SK-N-SH (cell line): ENCODE measurements at regions not wholly inside any gene's neighbourhood (a gene's known extent, or its start where the extent isn't known, plus 50 kb on each side); places are given as distances from the start of the nearest gene placed in this dataset.

Source experiments
- CTCF ChIA-PET: fragments of 300-600, 350-600 bp; formaldehyde crosslinking; extraction: SDS; loops from one replicate; lab custom pipeline; 2021; lab: Yijun Ruan, JAX
- POLR2A ChIA-PET: fragments of 350-600 bp; sonication (Branson Sonifier 250); formaldehyde crosslinking; extraction: SDS; loops from one replicate; lab custom pipeline; 2020; ENCODE audit warnings: antibody characterized with exemption, inconsistent platforms; lab: Yijun Ruan, JAX
- DNase-seq: peaks from one replicate; pipeline ENCODE4 v3.0.0; 2012
- H2AFZ ChIP-seq: fragments of 200-600 bp; sonication (generic); 2 replicates; pipeline ENCODE4 v1.8.1; 2016; ENCODE audit warnings: antibody characterized with exemption, mild to moderate bottlenecking, low read depth
- H3F3A ChIP-seq: fragments of 200-600 bp; sonication (generic); replicated peaks from 2 replicates; pipeline ENCODE3; 2016; ENCODE audit warnings: antibody characterized with exemption, mild to moderate bottlenecking; ENCODE audit not compliant: insufficient read depth
- H3K27ac ChIP-seq, 2 experiments: fragments of 200-500 bp in 1 of 2; fragments of 200-600 bp in 1 of 2; sonication (Bioruptor generic) in 1 of 2; sonication (generic), shearing (Covaris generic) in 1 of 2; 2 replicates each; pipeline versions ENCODE4 v1.5.1 to v1.6.1; 2014 to 2016; ENCODE audit warnings: low read depth in 2 of 2, inconsistent platforms in 1 of 2, low read length in 1 of 2, mild to moderate bottlenecking in 1 of 2, mixed read lengths in 1 of 2
- H3K27me3 ChIP-seq: fragments of 200-600 bp; sonication (generic), shearing (Covaris generic); 2 replicates; pipeline ENCODE4 v1.6.1; 2016; ENCODE audit warnings: mixed run types; ENCODE audit not compliant: insufficient read depth
- H3K36me3 ChIP-seq, 2 experiments: fragments of 200-500 bp in 1 of 2; fragments of 200-600 bp in 1 of 2; sonication (Bioruptor generic) in 1 of 2; sonication (generic) in 1 of 2; replicated peaks in 1 of 2; 2 replicates each; pipeline versions ENCODE3 to v1.5.1; 2014 to 2016; ENCODE audit warnings: low read length in 1 of 2, mild to moderate bottlenecking in 1 of 2; ENCODE audit not compliant: insufficient read depth in 2 of 2, control insufficient read depth in 1 of 2
- H3K4me1 ChIP-seq, 2 experiments: fragments of 200-500 bp in 1 of 2; fragments of 200-600 bp in 1 of 2; sonication (Bioruptor generic) in 1 of 2; sonication (generic), shearing (Covaris generic) in 1 of 2; 2 replicates each; pipeline versions ENCODE4 v1.5.1 to v1.6.1; 2014 to 2016; ENCODE audit warnings: low read depth in 1 of 2, low read length in 1 of 2, mixed run types in 1 of 2; ENCODE audit not compliant: insufficient read depth in 2 of 2, control insufficient read depth in 1 of 2
- H3K4me2 ChIP-seq: fragments of 200-600 bp; sonication (generic), shearing (Covaris generic); 2 replicates; pipeline ENCODE4 v1.6.1; 2017; ENCODE audit warnings: mixed run types
- H3K4me3 ChIP-seq, 2 experiments: fragments of 200-500 bp in 1 of 2; fragments of 200-600 bp in 1 of 2; sonication (Bioruptor generic) in 1 of 2; sonication (generic), shearing (Covaris generic) in 1 of 2; 2 replicates each; pipeline versions ENCODE4 v1.5.1 to v1.8.1; 2014 to 2016; ENCODE audit warnings: low read depth in 2 of 2, inconsistent platforms in 1 of 2, low read length in 1 of 2, mild to moderate bottlenecking in 1 of 2, mixed read lengths in 1 of 2, moderate library complexity in 1 of 2
- H3K79me2 ChIP-seq: fragments of 200-600 bp; sonication (generic); 2 replicates; pipeline ENCODE4 v1.8.1; 2017; ENCODE audit warnings: mild to moderate bottlenecking; ENCODE audit not compliant: insufficient read depth
- H3K9ac ChIP-seq: fragments of 200-600 bp; sonication (generic); 2 replicates; pipeline ENCODE4 v1.6.1; 2017; ENCODE audit warnings: mixed run types
- H3K9me2 ChIP-seq: fragments of 200-600 bp; sonication (generic); 2 replicates; pipeline ENCODE4 v1.6.1; 2017; ENCODE audit warnings: mixed run types
- H3K9me3 ChIP-seq: fragments of 200-600 bp; sonication (generic); 2 replicates; pipeline ENCODE4 v1.6.1; 2017; ENCODE audit warnings: mixed run types, mild to moderate bottlenecking, moderate library complexity
- H4K20me1 ChIP-seq: fragments of 200-600 bp; sonication (generic); 2 replicates; pipeline ENCODE4 v1.6.1; 2017; ENCODE audit warnings: mild to moderate bottlenecking, mixed run types; ENCODE audit not compliant: insufficient read depth
- CHD2 ChIP-seq: fragments of 150-350 bp; IDR thresholded peaks from 2 replicates; pipeline ENCODE4 v1.6.1; 2018; ENCODE audit warnings: low read length; ENCODE audit not compliant: partially characterized antibody
- ELF1 ChIP-seq: IDR thresholded peaks from 2 replicates; pipeline ENCODE4 v1.4.0; 2012
- EP300 ChIP-seq, 2 experiments: IDR thresholded peaks; 2 replicates each; pipeline versions ENCODE4 v1.4.0 to v1.6.1; 2012; ENCODE audit warnings: borderline replicate concordance in 1 of 2, low read depth in 1 of 2, low read length in 1 of 2
- FOXJ3 ChIP-seq: sonication (generic); formaldehyde crosslinking; IDR thresholded peaks from 2 replicates; pipeline ENCODE4 v1.5.1; 2020; ENCODE audit warnings: mild to moderate bottlenecking, missing genetic modification reagents
- MAX ChIP-seq: IDR thresholded peaks from 2 replicates; pipeline ENCODE4 v1.4.0; 2012; ENCODE audit warnings: low read depth
- MEF2A ChIP-seq: IDR thresholded peaks from 2 replicates; pipeline ENCODE4 v1.4.0; 2012; ENCODE audit warnings: low read depth, borderline replicate concordance
- NRF1 ChIP-seq: IDR thresholded peaks from 2 replicates; pipeline ENCODE4 v1.6.1; 2012; ENCODE audit warnings: low read depth, mild to moderate bottlenecking, low read length
- RCOR1 ChIP-seq: fragments of 150-350 bp; IDR thresholded peaks from 2 replicates; pipeline ENCODE4 v1.6.1; 2017; ENCODE audit warnings: antibody characterized with exemption, low read length
- RFX5 ChIP-seq: IDR thresholded peaks from 2 replicates; pipeline ENCODE4 v1.6.1; 2012; ENCODE audit warnings: mild to moderate bottlenecking, improper control_type of control experiment, low read length
- SIN3A ChIP-seq: IDR thresholded peaks from 2 replicates; pipeline ENCODE4 v1.6.1; 2012; ENCODE audit warnings: low read depth, mild to moderate bottlenecking, low read length, moderate library complexity, borderline replicate concordance
- USF1 ChIP-seq: IDR thresholded peaks from 2 replicates; pipeline ENCODE4 v1.4.0; 2012; ENCODE audit warnings: low read depth, borderline replicate concordance
- YY1 ChIP-seq: IDR thresholded peaks from 2 replicates; pipeline ENCODE4 v1.4.0; 2012; ENCODE audit warnings: low read depth, mild to moderate bottlenecking
- WGBS: methylation state at CpG from one replicate; pipeline ENCODE4 v1.1.6; 2017; ENCODE audit warnings: low lambda C conversion rate; 5-methylcytosine and 5-hydroxymethylcytosine counted together
- TF ChIP-seq, protein P1 (sequence below): IDR thresholded peaks from 2 replicates; pipeline ENCODE4 v1.4.0; 2012; ENCODE audit warnings: low read depth, borderline replicate concordance
- TF ChIP-seq, protein P2 (sequence below): fragments of 150-350 bp; IDR thresholded peaks from 2 replicates; pipeline ENCODE4 v1.6.1; 2016; ENCODE audit warnings: mild to moderate bottlenecking, low read depth, low read length
- TF ChIP-seq, protein P3 (sequence below): IDR thresholded peaks from 2 replicates; pipeline ENCODE4 v1.6.1; 2012; ENCODE audit warnings: mild to moderate bottlenecking, low read depth, low read length, moderate library complexity

- TF ChIP-seq, protein P1, sequence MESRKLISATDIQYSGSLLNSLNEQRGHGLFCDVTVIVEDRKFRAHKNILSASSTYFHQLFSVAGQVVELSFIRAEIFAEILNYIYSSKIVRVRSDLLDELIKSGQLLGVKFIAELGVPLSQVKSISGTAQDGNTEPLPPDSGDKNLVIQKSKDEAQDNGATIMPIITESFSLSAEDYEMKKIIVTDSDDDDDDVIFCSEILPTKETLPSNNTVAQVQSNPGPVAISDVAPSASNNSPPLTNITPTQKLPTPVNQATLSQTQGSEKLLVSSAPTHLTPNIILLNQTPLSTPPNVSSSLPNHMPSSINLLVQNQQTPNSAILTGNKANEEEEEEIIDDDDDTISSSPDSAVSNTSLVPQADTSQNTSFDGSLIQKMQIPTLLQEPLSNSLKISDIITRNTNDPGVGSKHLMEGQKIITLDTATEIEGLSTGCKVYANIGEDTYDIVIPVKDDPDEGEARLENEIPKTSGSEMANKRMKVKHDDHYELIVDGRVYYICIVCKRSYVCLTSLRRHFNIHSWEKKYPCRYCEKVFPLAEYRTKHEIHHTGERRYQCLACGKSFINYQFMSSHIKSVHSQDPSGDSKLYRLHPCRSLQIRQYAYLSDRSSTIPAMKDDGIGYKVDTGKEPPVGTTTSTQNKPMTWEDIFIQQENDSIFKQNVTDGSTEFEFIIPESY = no peak
Observed at GRCh38 chr12:30385706-30386105, 310.0 kb downstream of the IPO8 start (continued).

DNA sequence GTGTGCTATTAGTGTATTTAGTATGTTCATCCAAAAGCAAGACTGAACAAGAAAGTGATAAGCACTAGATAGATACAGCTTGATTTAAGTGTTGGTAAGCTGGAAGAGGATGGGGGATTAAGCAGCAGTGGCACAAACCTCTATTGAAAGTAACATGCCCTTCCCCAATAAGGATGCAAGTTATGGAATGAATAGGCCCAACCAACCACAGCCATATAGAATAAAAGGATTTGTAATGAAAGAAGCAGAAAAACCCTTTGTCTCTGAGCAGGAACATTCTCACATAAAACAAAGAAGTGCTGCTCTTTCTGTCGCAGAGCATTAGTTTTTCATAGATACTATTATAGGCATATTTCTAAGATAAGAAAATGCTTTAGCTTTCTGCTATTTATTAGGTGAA, 310.7 kb downstream of the IPO8 start:
- Histone ChIP-seq H3K27ac (no peak overlapping the region), H3K4me1 (no peaks in the 10 kb centered on the region), H3K9ac (no peak overlapping the region), H3F3A (no peaks in the 10 kb centered on the region), H3K9me3 (no peaks in the 10 kb centered on the region), H3K79me2 (no peaks in the 10 kb centered on the region), H3K4me3 (no peak overlapping the region), H3K27me3 (no peaks in the 10 kb centered on the region), H2AFZ (no peak overlapping the region), H3K9me2 (no peaks in the 10 kb centered on the region), H3K36me3 (no peaks in the 10 kb centered on the region), H3K4me2 (no peak overlapping the region), H4K20me1 (no peaks in the 10 kb centered on the region)
- CTCF ChIA-PET = no interaction called here
- no peak for TF ChIP-seq RCOR1
- no peak for TF ChIP-seq NRF1
- no peak for TF ChIP-seq SIN3A
- no peak for TF ChIP-seq MEF2A
- TF ChIP-seq, protein P2, sequence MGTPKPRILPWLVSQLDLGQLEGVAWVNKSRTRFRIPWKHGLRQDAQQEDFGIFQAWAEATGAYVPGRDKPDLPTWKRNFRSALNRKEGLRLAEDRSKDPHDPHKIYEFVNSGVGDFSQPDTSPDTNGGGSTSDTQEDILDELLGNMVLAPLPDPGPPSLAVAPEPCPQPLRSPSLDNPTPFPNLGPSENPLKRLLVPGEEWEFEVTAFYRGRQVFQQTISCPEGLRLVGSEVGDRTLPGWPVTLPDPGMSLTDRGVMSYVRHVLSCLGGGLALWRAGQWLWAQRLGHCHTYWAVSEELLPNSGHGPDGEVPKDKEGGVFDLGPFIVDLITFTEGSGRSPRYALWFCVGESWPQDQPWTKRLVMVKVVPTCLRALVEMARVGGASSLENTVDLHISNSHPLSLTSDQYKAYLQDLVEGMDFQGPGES = no peak
- TF ChIP-seq EP300 (IDR thresholded peaks at IDR 0.05; ENCODE audit: borderline replicate concordance in 1 of 2, low read depth in 1 of 2, low read length in 1 of 2) = no peak
- TF ChIP-seq CHD2 = no peak
- TF ChIP-seq YY1 = no peak
- 76% methylated on average over 1 of the region's 1 CpG for WGBS
- no peak for DNase-seq
- POLR2A ChIA-PET = no interaction called here

DNA sequence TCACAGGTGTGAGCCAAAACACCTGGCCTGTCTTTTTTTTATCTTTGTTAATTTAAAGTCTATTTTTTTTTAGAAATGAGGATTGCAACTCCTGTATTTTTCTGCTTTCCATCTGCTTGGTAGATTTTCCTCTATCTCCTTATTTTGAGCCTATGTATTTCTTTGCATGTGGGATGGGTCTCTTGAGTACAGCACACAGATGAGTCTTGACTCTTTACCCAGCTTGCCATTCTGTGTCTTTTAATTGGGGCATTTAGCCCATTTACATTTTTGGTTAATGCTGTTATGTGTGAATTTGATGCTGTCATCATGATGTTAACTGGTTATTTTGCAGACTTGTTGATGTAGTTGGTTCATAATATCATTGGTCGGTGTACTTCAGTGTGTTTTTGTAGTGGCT, 317.4 kb downstream of the IPO8 start:
- no peaks in the 10 kb centered on the region for H3F3A ChIP-seq
- no peaks in the 10 kb centered on the region for H3K36me3 ChIP-seq
- H3K9me2 ChIP-seq = no peaks in the 10 kb centered on the region
- 37% methylated on average over 1 of the region's 1 CpG for WGBS
- TF ChIP-seq RCOR1 (no peak), FOXJ3 (CRISPR knock-in tag) (no peak), USF1 (no peak), MAX (no peak), ELF1 (no peak), RFX5 (no peak)
- TF ChIP-seq, protein P3, sequence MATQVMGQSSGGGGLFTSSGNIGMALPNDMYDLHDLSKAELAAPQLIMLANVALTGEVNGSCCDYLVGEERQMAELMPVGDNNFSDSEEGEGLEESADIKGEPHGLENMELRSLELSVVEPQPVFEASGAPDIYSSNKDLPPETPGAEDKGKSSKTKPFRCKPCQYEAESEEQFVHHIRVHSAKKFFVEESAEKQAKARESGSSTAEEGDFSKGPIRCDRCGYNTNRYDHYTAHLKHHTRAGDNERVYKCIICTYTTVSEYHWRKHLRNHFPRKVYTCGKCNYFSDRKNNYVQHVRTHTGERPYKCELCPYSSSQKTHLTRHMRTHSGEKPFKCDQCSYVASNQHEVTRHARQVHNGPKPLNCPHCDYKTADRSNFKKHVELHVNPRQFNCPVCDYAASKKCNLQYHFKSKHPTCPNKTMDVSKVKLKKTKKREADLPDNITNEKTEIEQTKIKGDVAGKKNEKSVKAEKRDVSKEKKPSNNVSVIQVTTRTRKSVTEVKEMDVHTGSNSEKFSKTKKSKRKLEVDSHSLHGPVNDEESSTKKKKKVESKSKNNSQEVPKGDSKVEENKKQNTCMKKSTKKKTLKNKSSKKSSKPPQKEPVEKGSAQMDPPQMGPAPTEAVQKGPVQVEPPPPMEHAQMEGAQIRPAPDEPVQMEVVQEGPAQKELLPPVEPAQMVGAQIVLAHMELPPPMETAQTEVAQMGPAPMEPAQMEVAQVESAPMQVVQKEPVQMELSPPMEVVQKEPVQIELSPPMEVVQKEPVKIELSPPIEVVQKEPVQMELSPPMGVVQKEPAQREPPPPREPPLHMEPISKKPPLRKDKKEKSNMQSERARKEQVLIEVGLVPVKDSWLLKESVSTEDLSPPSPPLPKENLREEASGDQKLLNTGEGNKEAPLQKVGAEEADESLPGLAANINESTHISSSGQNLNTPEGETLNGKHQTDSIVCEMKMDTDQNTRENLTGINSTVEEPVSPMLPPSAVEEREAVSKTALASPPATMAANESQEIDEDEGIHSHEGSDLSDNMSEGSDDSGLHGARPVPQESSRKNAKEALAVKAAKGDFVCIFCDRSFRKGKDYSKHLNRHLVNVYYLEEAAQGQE = no peak
- H3K79me2 ChIP-seq = no peaks in the 10 kb centered on the region
- H3K4me3 ChIP-seq = no peak overlapping the region
- CTCF ChIA-PET = no interaction called here
- no peak overlapping the region for H2AFZ ChIP-seq
- no peaks in the 10 kb centered on the region for H3K9me3 ChIP-seq
- no peak for DNase-seq
- POLR2A ChIA-PET = no interaction called here
- no peaks in the 10 kb centered on the region for H3K27me3 ChIP-seq
- H3K4me1 ChIP-seq = no peaks in the 10 kb centered on the region
- H3K4me2 ChIP-seq = no peak overlapping the region
- no peak overlapping the region for H3K27ac ChIP-seq
- H4K20me1 ChIP-seq = no peaks in the 10 kb centered on the region
- H3K9ac ChIP-seq = no peak overlapping the region
